ENCODE measurements at regions not wholly inside any gene's neighbourhood (a gene's known extent, or its start where the extent isn't known, plus 50 kb on each side); places are given as distances from the start of the nearest gene placed in this dataset.

DNA sequence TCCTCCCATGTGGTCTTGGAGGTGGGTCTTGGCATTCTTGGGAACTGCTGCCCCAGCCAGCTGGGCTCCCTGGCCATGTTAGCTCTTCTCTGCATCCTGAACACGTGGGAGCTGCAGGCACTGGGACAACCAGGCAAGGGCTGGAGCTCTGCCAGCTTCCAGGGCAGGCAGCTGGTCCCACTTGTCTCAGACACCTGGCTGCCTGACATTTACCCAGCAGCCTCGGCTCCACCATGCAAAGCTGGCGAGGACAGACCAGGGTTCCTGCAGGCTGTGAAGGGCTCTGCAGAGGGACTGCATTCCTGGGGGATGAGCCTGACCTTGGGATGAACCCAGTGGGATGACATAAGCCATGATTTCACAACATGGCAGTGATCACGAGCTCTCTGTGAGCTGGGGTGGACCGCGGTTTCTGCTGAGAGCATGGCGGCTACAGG, 99.0 kb upstream of the TSHZ3 start:
- H3K4me1 ChIP-seq (ENCODE audit: control insufficient read depth, insufficient read depth, low read length) = peaks cover 4% of the 10 kb centered on the region; the same call in 1 of the 2 replicates
- WGBS, 2 experiments (ENCODE audit: extremely low coverage in 2 of 2, insufficient read length in 1 of 2) = 62% methylated on average over 3 of the region's 7 CpGs; no CpG with 5 or more reads in 1 of the 2 experiments
- H3K4me3 ChIP-seq (ENCODE audit: insufficient read depth, low read depth, low read length) = no peak overlapping the region
- no peak overlapping the region for H2AK5ac ChIP-seq (ENCODE audit: low read depth, low read length)
- no peaks in the 10 kb centered on the region for H3K9me1 ChIP-seq (ENCODE audit: insufficient read depth, low read length)
- no peak overlapping the region for H2BK15ac ChIP-seq (ENCODE audit: low read depth, low read length)
- H3K9ac ChIP-seq (ENCODE audit: low read depth, low read length) = no peak overlapping the region
- dilution Hi-C loops (cut with HindIII; ENCODE audit: low sequenced_read_pairs, unreplicated experiment) (no loop called here), intact Hi-C loops (cut with micrococcal nuclease) (loop anchor here (5.0 kb wide), 1 partner anchor 101 kb away; the partner anchor contains the start of gene TSHZ3), in situ Hi-C loops (cut with MboI; ENCODE audit: low sequenced_read_pairs) (no loop called here)
- POLR2A ChIA-PET (ENCODE audit: unreplicated experiment) = no interaction called here
- peak overlapping the region; percentile 23; the same call in 1 of the 2 replicates for H2BK120ac ChIP-seq (ENCODE audit: low read depth, low read length)
- H3K23ac ChIP-seq (ENCODE audit: low read depth, low read length) = no peak overlapping the region
- DNase-seq (peak; percentile 89), ATAC-seq (ENCODE audit: low read depth) (peak; percentile 96)
- no peak overlapping the region for H3K56ac ChIP-seq (ENCODE audit: extremely low read depth, insufficient read depth, low read length)
- no peaks in the 10 kb centered on the region for H3K79me1 ChIP-seq (ENCODE audit: low read depth in 1 of 2, low read length in 2 of 2)
- H3K18ac ChIP-seq (ENCODE audit: low read depth, low read length) = no peak overlapping the region
- peak overlapping the region; percentile 45 for H2AK9ac ChIP-seq (replicated peaks; ENCODE audit: low read depth, low read length, poor library complexity)
- no peak overlapping the region; the same call in 1 of the 2 replicates for H4K5ac ChIP-seq (ENCODE audit: low read depth, low read length)
- 0 out of 4 replicates have a peak overlapping the region, but pooled peaks of 1 of the 2 experiments have one; percentile 23 for H4K8ac ChIP-seq (ENCODE audit: low read depth in 2 of 2, low read length in 2 of 2)
- no peak overlapping the region for H3K14ac ChIP-seq (replicated peaks; ENCODE audit: low read depth, low read length)
- no TSS peak for BruUV-seq (replicated peaks)
- CTCF ChIA-PET = interaction anchor here (0.6 kb wide), 1 partner anchor 39 kb away, joined by 4 read pairs; no protein-coding TSS in a partner anchor
- no peak overlapping the region for H4K91ac ChIP-seq (ENCODE audit: insufficient read depth, low read depth, low read length)
- peak overlapping the region; percentile 64; the same call in 1 of the 2 replicates for H2BK20ac ChIP-seq (ENCODE audit: low read depth, low read length)
- H2AFZ ChIP-seq (replicated peaks; ENCODE audit: low read length, poor library complexity) = peak overlapping the region; percentile 19
- no peaks in the 10 kb centered on the region for H4K20me1 ChIP-seq (ENCODE audit: insufficient read depth, low read length)
- no peaks in the 10 kb centered on the region for H3K9me3 ChIP-seq (ENCODE audit: control insufficient read depth, insufficient read depth, low read length)
- H3K4ac ChIP-seq (ENCODE audit: low read depth, low read length) = no peak overlapping the region
- no peak overlapping the region; the same call in 1 of the 2 replicates for H3K4me2 ChIP-seq (ENCODE audit: low read depth, low read length)
- H2BK5ac ChIP-seq (ENCODE audit: low read depth, low read length, poor library complexity, severe bottlenecking) = no peak overlapping the region
- TF ChIP-seq CEBPB (IDR thresholded peaks at IDR 0.05; ENCODE audit: low read depth, low read length) (peak; percentile 95), RCOR1 (IDR thresholded peaks at IDR 0.05; ENCODE audit: insufficient replicate concordance, low read length) (no peak), BHLHE40 (IDR thresholded peaks at IDR 0.05; ENCODE audit: low read depth, low read length) (peak; percentile 57; the same call in 1 of the 2 replicates), MXI1 (IDR thresholded peaks at IDR 0.05; ENCODE audit: borderline replicate concordance, low read depth, low read length) (peak; percentile 35; the same call in 1 of the 2 replicates), POLR2A (IDR thresholded peaks at IDR 0.05; ENCODE audit: low read depth, low read length) (no peak), MAFK (IDR thresholded peaks at IDR 0.05; ENCODE audit: low read depth, low read length) (no peak)
- TF ChIP-seq, protein P1, sequence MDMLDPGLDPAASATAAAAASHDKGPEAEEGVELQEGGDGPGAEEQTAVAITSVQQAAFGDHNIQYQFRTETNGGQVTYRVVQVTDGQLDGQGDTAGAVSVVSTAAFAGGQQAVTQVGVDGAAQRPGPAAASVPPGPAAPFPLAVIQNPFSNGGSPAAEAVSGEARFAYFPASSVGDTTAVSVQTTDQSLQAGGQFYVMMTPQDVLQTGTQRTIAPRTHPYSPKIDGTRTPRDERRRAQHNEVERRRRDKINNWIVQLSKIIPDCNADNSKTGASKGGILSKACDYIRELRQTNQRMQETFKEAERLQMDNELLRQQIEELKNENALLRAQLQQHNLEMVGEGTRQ (IDR thresholded peaks at IDR 0.05; ENCODE audit: low read depth, low read length) = no peak; the same call in 1 of the 2 replicates
- TF ChIP-seq, protein P2, sequence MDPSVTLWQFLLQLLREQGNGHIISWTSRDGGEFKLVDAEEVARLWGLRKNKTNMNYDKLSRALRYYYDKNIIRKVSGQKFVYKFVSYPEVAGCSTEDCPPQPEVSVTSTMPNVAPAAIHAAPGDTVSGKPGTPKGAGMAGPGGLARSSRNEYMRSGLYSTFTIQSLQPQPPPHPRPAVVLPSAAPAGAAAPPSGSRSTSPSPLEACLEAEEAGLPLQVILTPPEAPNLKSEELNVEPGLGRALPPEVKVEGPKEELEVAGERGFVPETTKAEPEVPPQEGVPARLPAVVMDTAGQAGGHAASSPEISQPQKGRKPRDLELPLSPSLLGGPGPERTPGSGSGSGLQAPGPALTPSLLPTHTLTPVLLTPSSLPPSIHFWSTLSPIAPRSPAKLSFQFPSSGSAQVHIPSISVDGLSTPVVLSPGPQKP (IDR thresholded peaks at IDR 0.05; ENCODE audit: borderline replicate concordance, low read depth, low read length) = no peak
- H3K27ac ChIP-seq (ENCODE audit: insufficient read depth, low read length) = peak overlapping the region; percentile 34; the same call in 1 of the 2 replicates
- no peaks in the 10 kb centered on the region for H3K36me3 ChIP-seq (ENCODE audit: control insufficient read depth, insufficient read depth, low read length)
- peaks cover 2% of the 10 kb centered on the region for H3K27me3 ChIP-seq (ENCODE audit: control insufficient read depth, insufficient read depth, low read length)

All from IMR-90 (cell line).